Endothelial cell of umbilical vein (primary cell): ENCODE measurements at regions not wholly inside any gene's neighbourhood (a gene's known extent, or its start where the extent isn't known, plus 50 kb on each side); places are given as distances from the start of the nearest gene placed in this dataset.

Experiments used
- BruUV-seq: library from RNA; stranded (reverse); fragments of 400-500 nt; replicated peaks from 2 replicates; lab custom pipeline; 2021; lab: Mats Ljungman, UMichigan
- CTCF ChIA-PET: fragments of 300-600, 350-600 bp; sonication (Branson Sonifier 250); formaldehyde crosslinking; loops from one replicate; lab custom pipeline; 2021; ENCODE audit warnings: antibody characterized with exemption, inconsistent platforms; lab: Charles Lee
- POLR2A ChIA-PET: fragments of 300-600, 350-600 bp; sonication (Branson Sonifier 250); formaldehyde crosslinking; loops from one replicate; lab custom pipeline; 2021; ENCODE audit warnings: antibody characterized with exemption, inconsistent platforms; lab: Charles Lee
- DNase-seq: peaks from one replicate; pipeline ENCODE4 v3.0.0-alpha.2; 2011; ENCODE audit warnings: low read depth, low spot score
- FAIRE-seq: peaks from 2 replicates; lab custom pipeline; 2011; peaks lifted over from hg19 to GRCh38; lab: Jason Lieb, UNC
- H2AFZ ChIP-seq: 2 replicates; pipeline ENCODE4 v1.6.0; 2012; ENCODE audit warnings: low read depth, low read length, control low read depth, inconsistent platforms
- H3K27ac ChIP-seq: 2 replicates; pipeline ENCODE4 v1.5.1; 2011; ENCODE audit warnings: low read depth, mild to moderate bottlenecking, control low read depth, low read length, moderate library complexity; ENCODE audit not compliant: insufficient read depth
- H3K27me3 ChIP-seq, 2 experiments: 2 replicates each; pipeline versions ENCODE4 v1.6.0 to v1.6.1; 2011; ENCODE audit warnings: low read length in 2 of 2, mixed read lengths in 1 of 2; ENCODE audit not compliant: control insufficient read depth in 2 of 2, insufficient read depth in 2 of 2
- H3K36me3 ChIP-seq, 2 experiments: 2 replicates in 1 of 2; 3 replicates in 1 of 2; pipeline ENCODE4 v1.5.1; 2011; ENCODE audit warnings: low read length in 2 of 2, mild to moderate bottlenecking in 1 of 2, moderate library complexity in 1 of 2; ENCODE audit not compliant: control insufficient read depth in 2 of 2, insufficient read depth in 2 of 2; ENCODE audit errors: extremely low read depth in 1 of 2
- H3K4me1 ChIP-seq: 3 replicates; pipeline ENCODE4 v1.5.1; 2011; ENCODE audit warnings: mild to moderate bottlenecking, low read length; ENCODE audit not compliant: control insufficient read depth, insufficient read depth; ENCODE audit errors: extremely low read depth
- H3K4me2 ChIP-seq: 2 replicates; pipeline ENCODE4 v1.6.1; 2011; ENCODE audit warnings: low read length, control low read depth, mixed read lengths; ENCODE audit not compliant: insufficient read depth
- H3K4me3 ChIP-seq, 3 experiments: fragments of 200-600 bp in 1 of 3; sonication (generic), shearing (Covaris generic) in 1 of 3; replicated peaks in 1 of 3; 2 replicates each; pipeline ENCODE4 v1.5.1; 2011 to 2016; ENCODE audit warnings: control low read depth in 3 of 3, low read length in 3 of 3, mild to moderate bottlenecking in 2 of 3, inconsistent platforms in 1 of 3, low read depth in 1 of 3, moderate library complexity in 1 of 3; ENCODE audit not compliant: insufficient read depth in 1 of 3
- H3K79me2 ChIP-seq: 2 replicates; pipeline ENCODE4 v1.6.0; 2012; ENCODE audit warnings: low read length, inconsistent platforms; ENCODE audit not compliant: control insufficient read depth, insufficient read depth
- H3K9ac ChIP-seq: replicated peaks from 2 replicates; pipeline ENCODE3; 2011; ENCODE audit warnings: low read length, control low read depth; ENCODE audit not compliant: insufficient read depth; ENCODE audit errors: extremely low read depth
- H3K9me1 ChIP-seq: replicated peaks from 3 replicates; pipeline ENCODE4 v1.6.0; 2011; ENCODE audit warnings: mild to moderate bottlenecking, low read length; ENCODE audit not compliant: control insufficient read depth, insufficient read depth; ENCODE audit errors: extremely low read depth
- H3K9me3 ChIP-seq: replicated peaks from 2 replicates; pipeline ENCODE4 v1.5.1; 2012; ENCODE audit warnings: low read length, inconsistent platforms; ENCODE audit not compliant: control insufficient read depth, insufficient read depth
- H4K20me1 ChIP-seq: replicated peaks from 2 replicates; pipeline ENCODE3; 2011; ENCODE audit warnings: mild to moderate bottlenecking, low read length; ENCODE audit not compliant: control insufficient read depth, insufficient read depth; ENCODE audit errors: extremely low read depth
- EZH2 ChIP-seq: IDR thresholded peaks from 2 replicates; pipeline ENCODE4 v1.6.1; 2012; ENCODE audit warnings: borderline replicate concordance, low read depth, mild to moderate bottlenecking, moderate library complexity, low read length, inconsistent platforms; ENCODE audit not compliant: severe bottlenecking
- FOS ChIP-seq: IDR thresholded peaks from 2 replicates; pipeline ENCODE4 v1.6.1; 2011; ENCODE audit warnings: mild to moderate bottlenecking, low read length, moderate library complexity, borderline replicate concordance; ENCODE audit not compliant: insufficient read depth
- GATA2 ChIP-seq: IDR thresholded peaks from 2 replicates; pipeline ENCODE4 v1.7.0; 2011; ENCODE audit warnings: low read depth, mild to moderate bottlenecking, moderate library complexity, mixed read lengths, low read length; ENCODE audit not compliant: insufficient read length, insufficient read depth
- JUN ChIP-seq: IDR thresholded peaks from 2 replicates; pipeline ENCODE4 v1.6.1; 2011; ENCODE audit warnings: borderline replicate concordance, low read depth; ENCODE audit not compliant: insufficient read length, insufficient read depth
- MYC ChIP-seq: IDR thresholded peaks from one replicate; pipeline ENCODE4 v1.6.1; 2011; ENCODE audit warnings: mild to moderate bottlenecking, low read depth, low read length
- POLR2A ChIP-seq: IDR thresholded peaks from 2 replicates; pipeline ENCODE4 v1.6.1; 2012; ENCODE audit warnings: low read depth, mild to moderate bottlenecking, control low read depth, low read length
- POLR2AphosphoS5 ChIP-seq: IDR thresholded peaks from 2 replicates; pipeline ENCODE4 v1.6.1; 2012; ENCODE audit warnings: low read depth, mild to moderate bottlenecking, control low read depth, low read length, moderate library complexity; ENCODE audit not compliant: insufficient read depth
- dilution Hi-C: fragments of 300-500 bp; cut with MboI; formaldehyde crosslinking; loops from one replicate; pipeline ENCODE4 v1.15.0; 2019; ENCODE audit warnings: low sequenced_read_pairs; ENCODE audit not compliant: extremely low pct_ligation_motif_present
- intact Hi-C: fragments of 100-400 bp; cut with micrococcal nuclease; formaldehyde crosslinking; loops from one replicate; pipeline ENCODE4 v1.10.0; 2022
- TF ChIP-seq, protein P1 (sequence below): IDR thresholded peaks from 2 replicates; pipeline ENCODE4 v1.6.1; 2011; ENCODE audit not compliant: insufficient read depth, insufficient read length
- TF ChIP-seq, protein P2 (sequence below), 2 donors: IDR thresholded peaks; 1 replicate in 1 of 2; 2 replicates in 1 of 2; pipeline ENCODE4 v1.5.1; 2011; ENCODE audit warnings: low read length in 2 of 2, mild to moderate bottlenecking in 2 of 2, moderate library complexity in 2 of 2, control low read depth in 1 of 2, inconsistent platforms in 1 of 2, low read depth in 1 of 2; ENCODE audit not compliant: insufficient read depth in 1 of 2; ENCODE audit errors: extremely low read depth in 1 of 2

DNA sequence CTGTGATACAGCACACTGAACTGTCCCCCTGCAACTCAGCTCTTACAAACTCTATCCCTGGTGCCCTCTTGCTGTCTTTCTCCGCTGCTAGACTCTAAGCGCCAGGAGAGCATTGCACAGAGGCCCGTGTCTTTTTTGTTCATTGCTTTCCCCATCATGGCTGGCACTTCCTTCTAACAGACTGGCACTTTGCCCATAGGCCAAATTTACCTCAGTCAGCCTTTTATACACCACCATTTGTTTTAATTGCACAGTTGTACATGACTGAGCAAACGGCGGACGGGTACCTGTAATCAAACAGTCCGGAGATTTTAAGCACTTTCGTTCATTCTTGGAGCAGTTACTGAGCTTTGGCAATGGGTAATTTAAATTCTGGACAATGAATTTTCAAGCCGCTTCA lies 102.2 kb upstream of the CLINT1 start:
- Histone ChIP-seq H3K9ac (no peak overlapping the region), H3K27me3 (no peaks in the 10 kb centered on the region), H3K4me3 (no peak overlapping the region), H3K4me2 (no peak overlapping the region), H4K20me1 (no peaks in the 10 kb centered on the region), H3K4me1 (no peaks in the 10 kb centered on the region), H3K27ac (no peak overlapping the region), H3K36me3 (no peaks in the 10 kb centered on the region), H3K9me3 (no peaks in the 10 kb centered on the region), H3K9me1 (no peaks in the 10 kb centered on the region), H3K79me2 (no peaks in the 10 kb centered on the region), H2AFZ (no peak overlapping the region)
- no peak for TF ChIP-seq MYC
- no peak for TF ChIP-seq POLR2AphosphoS5
- TF ChIP-seq, protein P1, sequence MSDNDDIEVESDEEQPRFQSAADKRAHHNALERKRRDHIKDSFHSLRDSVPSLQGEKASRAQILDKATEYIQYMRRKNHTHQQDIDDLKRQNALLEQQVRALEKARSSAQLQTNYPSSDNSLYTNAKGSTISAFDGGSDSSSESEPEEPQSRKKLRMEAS: no peak
- POLR2A ChIA-PET: no interaction called here
- DNase-seq (no peak), FAIRE-seq (no peak)
- intact Hi-C loops (no loop called here), dilution Hi-C loops (no loop called here)
- CTCF ChIA-PET: interaction anchor here (1.3 kb wide), 1 partner anchor 10 kb away, joined by 4 read pairs; no protein-coding TSS in a partner anchor
- no TSS peak for BruUV-seq

DNA sequence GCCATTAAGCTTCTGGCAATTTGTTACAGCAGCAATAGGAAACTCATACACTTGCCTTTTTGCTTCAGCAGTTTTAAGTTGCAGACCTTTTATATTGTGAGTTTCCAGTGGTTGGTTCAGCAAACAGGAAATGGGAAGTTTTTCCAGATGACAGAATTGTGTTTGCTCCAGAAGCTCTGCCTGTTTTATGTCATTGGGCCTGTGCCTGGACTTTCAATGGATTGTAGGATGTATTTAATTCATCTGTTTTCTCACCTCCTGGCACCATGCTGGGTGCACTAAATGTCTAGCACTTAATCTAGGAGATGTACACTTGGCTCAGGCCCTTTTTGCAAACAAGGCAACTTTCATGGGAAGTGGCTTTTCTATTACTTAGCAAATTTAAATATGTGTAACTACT lies 100.4 kb upstream of the CLINT1 start:
- no peaks in the 10 kb centered on the region for H3K9me1 ChIP-seq
- no peaks in the 10 kb centered on the region for H3K27me3 ChIP-seq
- dilution Hi-C loops (no loop called here), intact Hi-C loops (no loop called here)
- BruUV-seq: no TSS peak
- H3K27ac ChIP-seq: no peak overlapping the region
- H3K79me2 ChIP-seq: no peaks in the 10 kb centered on the region
- no peak overlapping the region for H3K4me3 ChIP-seq
- FAIRE-seq (no peak), DNase-seq (no peak)
- no peaks in the 10 kb centered on the region for H4K20me1 ChIP-seq
- H2AFZ ChIP-seq: no peak overlapping the region
- no peaks in the 10 kb centered on the region for H3K9me3 ChIP-seq
- ChIA-PET CTCF (interaction anchor here (1.5 kb wide), 2 partner anchors 10 to 142 kb away, joined by 3 to 7 read pairs; no protein-coding TSS in a partner anchor), POLR2A (no interaction called here)
- H3K36me3 ChIP-seq: no peaks in the 10 kb centered on the region
- no peak overlapping the region for H3K9ac ChIP-seq
- no peak for TF ChIP-seq EZH2
- TF ChIP-seq, protein P1: no peak
- no peak for TF ChIP-seq GATA2
- TF ChIP-seq, protein P2, sequence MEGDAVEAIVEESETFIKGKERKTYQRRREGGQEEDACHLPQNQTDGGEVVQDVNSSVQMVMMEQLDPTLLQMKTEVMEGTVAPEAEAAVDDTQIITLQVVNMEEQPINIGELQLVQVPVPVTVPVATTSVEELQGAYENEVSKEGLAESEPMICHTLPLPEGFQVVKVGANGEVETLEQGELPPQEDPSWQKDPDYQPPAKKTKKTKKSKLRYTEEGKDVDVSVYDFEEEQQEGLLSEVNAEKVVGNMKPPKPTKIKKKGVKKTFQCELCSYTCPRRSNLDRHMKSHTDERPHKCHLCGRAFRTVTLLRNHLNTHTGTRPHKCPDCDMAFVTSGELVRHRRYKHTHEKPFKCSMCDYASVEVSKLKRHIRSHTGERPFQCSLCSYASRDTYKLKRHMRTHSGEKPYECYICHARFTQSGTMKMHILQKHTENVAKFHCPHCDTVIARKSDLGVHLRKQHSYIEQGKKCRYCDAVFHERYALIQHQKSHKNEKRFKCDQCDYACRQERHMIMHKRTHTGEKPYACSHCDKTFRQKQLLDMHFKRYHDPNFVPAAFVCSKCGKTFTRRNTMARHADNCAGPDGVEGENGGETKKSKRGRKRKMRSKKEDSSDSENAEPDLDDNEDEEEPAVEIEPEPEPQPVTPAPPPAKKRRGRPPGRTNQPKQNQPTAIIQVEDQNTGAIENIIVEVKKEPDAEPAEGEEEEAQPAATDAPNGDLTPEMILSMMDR (IDR thresholded peaks at IDR 0.05; ENCODE audit: extremely low read depth in 1 of 2, insufficient read depth in 1 of 2, low read depth in 1 of 2, low read length in 2 of 2): no peak
- no peak for TF ChIP-seq MYC
- no peak for TF ChIP-seq JUN
- TF ChIP-seq POLR2A: no peak
- no peak for TF ChIP-seq POLR2AphosphoS5
- TF ChIP-seq FOS: no peak
- no peaks in the 10 kb centered on the region for H3K4me1 ChIP-seq
- H3K4me2 ChIP-seq: no peak overlapping the region
